ENCODE measurements at regions not wholly inside any gene's neighbourhood (a gene's known extent, or its start where the extent isn't known, plus 50 kb on each side); places are given as distances from the start of the nearest gene placed in this dataset.

DNA sequence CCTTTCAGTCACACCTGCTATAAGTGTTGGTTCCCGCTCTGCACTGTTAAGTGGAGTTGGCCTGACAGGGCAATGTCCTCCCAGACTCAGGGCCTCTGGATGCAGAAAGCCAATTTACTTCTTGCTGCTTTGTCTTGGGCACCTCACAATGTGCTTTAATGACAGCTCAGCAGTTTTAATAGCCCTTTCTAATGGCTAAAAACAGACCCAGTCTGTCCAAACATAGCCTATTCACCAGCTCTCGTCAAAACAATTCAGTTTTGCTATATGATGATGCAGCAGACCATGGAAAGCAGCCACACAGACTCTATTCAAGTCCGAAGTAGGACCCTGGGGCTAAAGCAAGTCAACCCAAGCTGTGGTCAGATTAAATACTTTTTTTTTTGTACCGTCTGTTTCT is 529.1 kb upstream of the SEMA6A start:
- POLR2A ChIA-PET: no interaction called here
- ATAC-seq (ENCODE audit: low read depth) (no peak), DNase-seq (no peak)
- H3K36me3 Mint-ChIP-seq: no peaks in the 10 kb centered on the region
- peaks cover 2% of the 10 kb centered on the region for H3K9me3 Mint-ChIP-seq
- H3K27me3 Mint-ChIP-seq: no peaks in the 10 kb centered on the region
- H3K4me1 Mint-ChIP-seq: no peaks in the 10 kb centered on the region
- H3K27ac Mint-ChIP-seq: no peak overlapping the region
- H3K4me3 Mint-ChIP-seq: no peak overlapping the region

GRCh38 chr5:117102591-117102990 is 528.0 kb upstream of the SEMA6A start:
- no peak for DNase-seq
- no peak for ATAC-seq (ENCODE audit: low read depth)
- no peak overlapping the region for H3K4me3 Mint-ChIP-seq
- no peak overlapping the region for H3K27ac Mint-ChIP-seq
- H3K27me3 Mint-ChIP-seq: no peaks in the 10 kb centered on the region
- no peaks in the 10 kb centered on the region for H3K4me1 Mint-ChIP-seq
- H3K9me3 Mint-ChIP-seq: peaks cover 2% of the 10 kb centered on the region
- no peaks in the 10 kb centered on the region for H3K36me3 Mint-ChIP-seq
- POLR2A ChIA-PET: no interaction called here

DNA sequence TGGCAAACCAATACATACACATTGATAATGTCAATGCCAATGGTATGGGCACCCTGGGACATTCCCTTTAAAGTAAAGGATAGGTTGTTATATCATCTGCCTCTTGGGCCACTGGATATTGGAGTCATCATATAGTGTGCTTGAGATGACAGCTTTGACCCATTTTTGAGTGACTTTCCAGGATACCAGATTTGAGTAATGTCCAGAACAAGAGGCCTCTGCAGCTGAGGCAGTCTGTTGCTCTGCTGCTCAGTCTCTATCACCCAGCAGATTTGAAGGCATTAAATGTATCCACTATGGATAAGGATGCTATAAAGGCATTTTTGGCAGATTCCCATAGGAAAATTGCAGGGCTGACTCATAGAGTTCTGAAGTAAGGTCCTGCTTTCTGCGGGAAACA is 525.6 kb upstream of the SEMA6A start:
- ATAC-seq (ENCODE audit: low read depth) (no peak), DNase-seq (no peak)
- POLR2A ChIA-PET: no interaction called here
- H3K36me3 Mint-ChIP-seq: no peaks in the 10 kb centered on the region
- peaks cover 3% of the 10 kb centered on the region for H3K9me3 Mint-ChIP-seq
- H3K4me3 Mint-ChIP-seq: no peak overlapping the region
- H3K4me1 Mint-ChIP-seq: no peaks in the 10 kb centered on the region
- H3K27me3 Mint-ChIP-seq: no peaks in the 10 kb centered on the region
- H3K27ac Mint-ChIP-seq: no peak overlapping the region

GRCh38 chr5:117098094-117098493 is 523.5 kb upstream of the SEMA6A start:
- Mint-ChIP-seq H3K4me3 (no peak overlapping the region), H3K36me3 (no peaks in the 10 kb centered on the region), H3K9me3 (peaks cover 4% of the 10 kb centered on the region), H3K27ac (no peak overlapping the region), H3K4me1 (no peaks in the 10 kb centered on the region), H3K27me3 (no peaks in the 10 kb centered on the region)
- POLR2A ChIA-PET: no interaction called here
- DNase-seq: no peak
- no peak for ATAC-seq (ENCODE audit: low read depth)

- Mint-ChIP-seq H3K4me1 (no peaks in the 10 kb centered on the region), H3K27ac (no peak overlapping the region), H3K36me3 (no peaks in the 10 kb centered on the region), H3K4me3 (no peak overlapping the region), H3K27me3 (no peaks in the 10 kb centered on the region), H3K9me3 (peaks cover 4% of the 10 kb centered on the region)
- DNase-seq (no peak), ATAC-seq (ENCODE audit: low read depth) (no peak)
- POLR2A ChIA-PET: no interaction called here
These were observed 521.0 kb upstream of the SEMA6A start for GRCh38 chr5:117095346-117096332.

- no peak for DNase-seq
- H3K27ac Mint-ChIP-seq: no peak overlapping the region
- H3K9me3 Mint-ChIP-seq: peaks cover 4% of the 10 kb centered on the region
- H3K27me3 Mint-ChIP-seq: no peaks in the 10 kb centered on the region
- H3K4me3 Mint-ChIP-seq: no peak overlapping the region
- POLR2A ChIA-PET: no interaction called here
- H3K36me3 Mint-ChIP-seq: no peaks in the 10 kb centered on the region
- H3K4me1 Mint-ChIP-seq: no peaks in the 10 kb centered on the region
- no peak for ATAC-seq (ENCODE audit: low read depth)
These were observed 519.6 kb upstream of the SEMA6A start for GRCh38 chr5:117094114-117094815.

DNA sequence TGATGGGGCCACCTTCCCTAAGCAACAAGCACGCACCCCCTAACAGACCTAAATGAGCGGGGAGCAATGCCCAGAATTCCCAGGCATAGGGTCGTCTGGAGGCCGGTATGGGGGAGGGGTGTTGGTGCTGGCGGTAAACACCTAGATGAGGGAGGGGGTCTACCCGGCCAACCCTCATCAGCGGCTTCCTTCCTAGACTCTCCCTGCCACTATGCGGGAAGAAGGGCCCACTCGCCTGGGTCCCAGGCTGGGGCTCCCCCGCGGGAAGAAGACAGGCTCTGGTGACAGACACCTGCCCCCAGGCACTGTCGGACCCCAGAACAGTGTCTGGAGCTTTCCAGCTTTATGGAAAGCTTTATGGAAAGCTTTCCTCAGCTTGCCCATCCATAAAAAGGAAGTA is 519.0 kb upstream of the SEMA6A start:
- no peak overlapping the region for H3K4me3 Mint-ChIP-seq

GRCh38 chr5:117089001-117089400 is 514.4 kb upstream of the SEMA6A start:
- Mint-ChIP-seq H3K9me3 (no peaks in the 10 kb centered on the region), H3K36me3 (no peaks in the 10 kb centered on the region), H3K27ac (no peak overlapping the region), H3K27me3 (no peaks in the 10 kb centered on the region), H3K4me1 (no peaks in the 10 kb centered on the region), H3K4me3 (no peak overlapping the region)
- POLR2A ChIA-PET: no interaction called here
- DNase-seq (no peak), ATAC-seq (ENCODE audit: low read depth) (no peak)

More for the DNA sequence above, 519.0 kb upstream of the SEMA6A start:
- H3K4me1 Mint-ChIP-seq: no peaks in the 10 kb centered on the region
- no peak for DNase-seq
- peaks cover 4% of the 10 kb centered on the region for H3K9me3 Mint-ChIP-seq
- POLR2A ChIA-PET: no interaction called here
- no peaks in the 10 kb centered on the region for H3K36me3 Mint-ChIP-seq
- H3K27ac Mint-ChIP-seq: no peak overlapping the region
- no peaks in the 10 kb centered on the region for H3K27me3 Mint-ChIP-seq
- no peak for ATAC-seq (ENCODE audit: low read depth)

DNA sequence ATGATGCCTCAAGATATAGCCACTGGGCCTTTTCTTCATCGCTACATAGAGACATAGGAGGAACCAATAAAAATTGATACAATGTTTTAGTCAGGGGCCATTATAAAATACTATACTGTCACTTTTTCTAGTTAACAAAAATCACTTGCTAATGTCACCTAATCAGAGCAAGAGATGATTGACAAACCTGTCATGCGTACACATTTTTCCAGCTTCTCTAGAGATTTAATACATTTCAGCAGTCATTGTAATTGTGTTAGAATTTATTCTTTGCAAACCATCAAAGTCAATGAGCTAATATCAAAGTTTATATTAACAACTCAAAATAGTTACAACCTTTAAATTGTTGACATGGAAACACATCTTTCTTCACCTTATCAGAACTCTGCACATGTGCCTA is 513.6 kb upstream of the SEMA6A start:
- no peak for ATAC-seq (ENCODE audit: low read depth)
- H3K9me3 Mint-ChIP-seq: no peaks in the 10 kb centered on the region
- no peak overlapping the region for H3K4me3 Mint-ChIP-seq
- no peak for DNase-seq
- POLR2A ChIA-PET: no interaction called here
- H3K36me3 Mint-ChIP-seq: no peaks in the 10 kb centered on the region
- no peaks in the 10 kb centered on the region for H3K4me1 Mint-ChIP-seq
- no peaks in the 10 kb centered on the region for H3K27me3 Mint-ChIP-seq
- H3K27ac Mint-ChIP-seq: no peak overlapping the region

GRCh38 chr5:117084067-117084466 is 509.4 kb upstream of the SEMA6A start:
- no peak for DNase-seq
- H3K4me3 Mint-ChIP-seq: no peak overlapping the region
- H3K9me3 Mint-ChIP-seq: no peaks in the 10 kb centered on the region
- no peaks in the 10 kb centered on the region for H3K36me3 Mint-ChIP-seq
- H3K27ac Mint-ChIP-seq: no peak overlapping the region
- H3K4me1 Mint-ChIP-seq: no peaks in the 10 kb centered on the region
- H3K27me3 Mint-ChIP-seq: no peaks in the 10 kb centered on the region
- no peak for ATAC-seq (ENCODE audit: low read depth)
- POLR2A ChIA-PET: no interaction called here

DNA sequence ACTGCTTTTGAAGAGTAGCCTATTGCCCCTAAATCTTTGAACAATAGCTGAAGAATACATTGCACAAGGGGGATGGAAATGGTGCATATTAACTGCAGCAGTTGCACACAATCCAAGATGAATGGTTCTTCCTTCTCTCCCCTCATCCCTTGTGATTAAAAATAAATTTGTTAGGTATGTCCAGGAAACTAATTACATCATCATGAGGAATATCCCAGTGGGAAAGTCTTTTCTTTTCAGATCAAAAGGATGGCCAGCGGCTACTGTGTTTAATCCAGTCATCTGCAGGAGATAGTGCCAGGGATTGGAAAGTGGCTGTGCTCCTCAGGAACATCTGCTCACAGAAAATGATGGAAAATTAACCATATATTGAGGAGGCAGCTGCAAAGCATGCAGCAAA is 508.4 kb upstream of the SEMA6A start:
- Mint-ChIP-seq H3K36me3 (no peaks in the 10 kb centered on the region), H3K9me3 (no peaks in the 10 kb centered on the region), H3K27me3 (no peaks in the 10 kb centered on the region), H3K4me3 (no peak overlapping the region), H3K27ac (no peak overlapping the region), H3K4me1 (no peaks in the 10 kb centered on the region)
- DNase-seq: no peak
- POLR2A ChIA-PET: no interaction called here
- ATAC-seq (ENCODE audit: low read depth): no peak

- H3K4me1 Mint-ChIP-seq: no peaks in the 10 kb centered on the region
- H3K9me3 Mint-ChIP-seq: no peaks in the 10 kb centered on the region
- H3K36me3 Mint-ChIP-seq: no peaks in the 10 kb centered on the region
- ATAC-seq (ENCODE audit: low read depth) (no peak), DNase-seq (no peak)
- no peaks in the 10 kb centered on the region for H3K27me3 Mint-ChIP-seq
- H3K27ac Mint-ChIP-seq: no peak overlapping the region
- POLR2A ChIA-PET: no interaction called here
- no peak overlapping the region for H3K4me3 Mint-ChIP-seq
These were observed 502.5 kb upstream of the SEMA6A start for GRCh38 chr5:117077142-117077541.

- ATAC-seq (ENCODE audit: low read depth) (no peak), DNase-seq (no peak)
- POLR2A ChIA-PET: no interaction called here
- no peaks in the 10 kb centered on the region for H3K9me3 Mint-ChIP-seq
- no peaks in the 10 kb centered on the region for H3K36me3 Mint-ChIP-seq
- no peak overlapping the region for H3K4me3 Mint-ChIP-seq
- H3K27me3 Mint-ChIP-seq: no peaks in the 10 kb centered on the region
- H3K27ac Mint-ChIP-seq: no peak overlapping the region
- no peaks in the 10 kb centered on the region for H3K4me1 Mint-ChIP-seq
These were observed 497.8 kb upstream of the SEMA6A start for GRCh38 chr5:117072439-117072838.

GRCh38 chr5:117065800-117066199 is 491.2 kb upstream of the SEMA6A start:
- no peaks in the 10 kb centered on the region for H3K4me1 Mint-ChIP-seq
- H3K9me3 Mint-ChIP-seq: no peaks in the 10 kb centered on the region
- H3K36me3 Mint-ChIP-seq: no peaks in the 10 kb centered on the region
- DNase-seq (no peak), ATAC-seq (ENCODE audit: low read depth) (no peak)
- no peak overlapping the region for H3K27ac Mint-ChIP-seq
- H3K27me3 Mint-ChIP-seq: no peaks in the 10 kb centered on the region
- POLR2A ChIA-PET: no interaction called here
- H3K4me3 Mint-ChIP-seq: no peak overlapping the region
